Erythroblast (primary cell): ENCODE measurements at regions not wholly inside any gene's neighbourhood (a gene's known extent, or its start where the extent isn't known, plus 50 kb on each side); places are given as distances from the start of the nearest gene placed in this dataset.

Source experiments
- GATA1 ChIP-seq: IDR thresholded peaks from 2 replicates; pipeline ENCODE4 v1.6.1; 2011; ENCODE audit warnings: low read depth, mild to moderate bottlenecking, control low read depth, low read length, moderate library complexity
- POLR2A ChIP-seq: IDR thresholded peaks from 2 replicates; pipeline ENCODE4 v1.6.1; 2011; ENCODE audit warnings: mild to moderate bottlenecking, low read length

GRCh38 chrX:40968180-40968579 lies 117.1 kb upstream of the USP9X start:
- TF ChIP-seq POLR2A (no peak), GATA1 (no peak)
